ENCODE measurements at regions not wholly inside any gene's neighbourhood (a gene's known extent, or its start where the extent isn't known, plus 50 kb on each side); places are given as distances from the start of the nearest gene placed in this dataset.
"Not testable (repeated sequence)": the region's sequence is repeated elsewhere in the genome, so short reads cannot be mapped to it uniquely, and the experiment has no call there.

DNA sequence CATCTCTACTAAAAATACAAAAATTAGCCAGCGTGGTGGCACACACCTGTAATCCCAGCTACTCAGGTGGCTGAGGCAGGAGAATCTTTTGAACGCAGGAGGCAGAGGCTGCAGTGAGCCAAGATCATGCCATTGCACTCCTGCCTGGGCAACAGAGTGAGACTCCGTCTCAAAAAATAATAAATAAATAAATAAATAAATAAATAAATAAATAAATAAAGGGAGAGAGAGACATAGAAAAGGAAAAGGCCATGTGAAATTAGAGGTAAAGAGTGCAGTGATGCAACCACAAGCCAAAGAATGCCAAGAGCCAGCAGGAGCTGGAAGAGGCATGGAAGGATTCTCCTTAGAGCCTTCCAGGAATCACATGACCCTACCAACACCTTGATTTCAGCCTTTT is 107.0 kb upstream of the SRSF6 start:
- CTCF ChIA-PET; H3K27me3 ChIP-seq (replicated peaks in 1 of 2; ENCODE audit: control insufficient read depth in 2 of 2, insufficient read depth in 2 of 2, low read length in 1 of 2); BruUV-seq (replicated peaks); SMC1A ChIA-PET (ENCODE audit: uncharacterized antibody, unreplicated experiment); H3K79me2 ChIP-seq (ENCODE audit: control insufficient read depth, insufficient read depth, low read length); H2AFZ ChIP-seq (ENCODE audit: control insufficient read depth, low read depth, low read length); H4K20me1 ChIP-seq (ENCODE audit: control insufficient read depth, insufficient read depth); H3K36me3 ChIP-seq (ENCODE audit: control insufficient read depth in 2 of 2, insufficient read depth in 2 of 2, low read length in 1 of 2); H3K4me3 ChIP-seq; H3K4me1 ChIP-seq (ENCODE audit: control insufficient read depth, insufficient read depth, low read length); H3K4me2 ChIP-seq (ENCODE audit: control insufficient read depth, insufficient read depth); DNase-seq (ENCODE audit: low read depth, low spot score); H3K9me3 ChIP-seq (replicated peaks; ENCODE audit: control insufficient read depth, insufficient read depth, low read length); intact Hi-C loops (cut with micrococcal nuclease; ENCODE audit: unreplicated experiment); FAIRE-seq; RAD21 ChIA-PET (ENCODE audit: unreplicated experiment); ATAC-seq; in situ Hi-C loops (cut with MboI); H3K27ac ChIP-seq (ENCODE audit: control insufficient read depth, insufficient read depth); H3K9ac ChIP-seq (ENCODE audit: control insufficient read depth, insufficient read depth, low read length); POLR2A ChIA-PET: not testable (repeated sequence)
- 30% methylated on average over 3 of the region's 3 CpGs for WGBS (ENCODE audit: insufficient coverage, insufficient replicate concordance, low lambda C conversion rate, missing lambda C conversion rate)

DNA sequence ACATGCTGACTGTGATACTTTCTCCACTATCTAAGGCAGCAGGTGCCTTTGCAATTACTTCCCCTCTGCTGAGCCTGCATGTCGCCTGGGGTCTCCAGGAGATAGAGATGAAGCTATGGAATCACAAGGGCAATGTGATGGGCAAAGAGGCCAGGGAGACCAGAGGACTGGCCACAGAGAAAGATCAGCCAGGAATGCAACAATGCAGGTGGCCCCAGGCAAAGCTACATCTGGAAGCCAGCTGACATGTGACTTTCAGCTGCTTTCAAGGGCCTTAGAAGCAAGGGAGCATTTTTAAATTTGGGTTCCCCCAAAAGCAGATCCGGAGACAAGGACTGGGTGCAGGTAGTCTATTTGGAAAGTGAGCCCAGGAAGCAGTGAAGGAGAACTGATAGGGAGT is 107.9 kb upstream of the SRSF6 start:
- Histone ChIP-seq H3K27ac (ENCODE audit: control insufficient read depth, insufficient read depth) (no peak overlapping the region), H3K9me3 (replicated peaks; ENCODE audit: control insufficient read depth, insufficient read depth, low read length) (no peaks in the 10 kb centered on the region), H3K4me3 (no peak overlapping the region), H3K79me2 (ENCODE audit: control insufficient read depth, insufficient read depth, low read length) (no peaks in the 10 kb centered on the region), H3K9ac (ENCODE audit: control insufficient read depth, insufficient read depth, low read length) (no peak overlapping the region), H4K20me1 (ENCODE audit: control insufficient read depth, insufficient read depth) (no peaks in the 10 kb centered on the region), H3K36me3 (ENCODE audit: control insufficient read depth in 2 of 2, insufficient read depth in 2 of 2, low read length in 1 of 2) (no peaks in the 10 kb centered on the region), H2AFZ (ENCODE audit: control insufficient read depth, low read depth, low read length) (no peak overlapping the region), H3K27me3 (replicated peaks in 1 of 2; ENCODE audit: control insufficient read depth in 2 of 2, insufficient read depth in 2 of 2, low read length in 1 of 2) (no peaks in the 10 kb centered on the region; a peak in 2 of 4 replicates), H3K4me1 (ENCODE audit: control insufficient read depth, insufficient read depth, low read length) (no peaks in the 10 kb centered on the region), H3K4me2 (ENCODE audit: control insufficient read depth, insufficient read depth) (no peak overlapping the region)
- ChIA-PET SMC1A (ENCODE audit: uncharacterized antibody, unreplicated experiment) (no interaction called here), RAD21 (ENCODE audit: unreplicated experiment) (no interaction called here), CTCF (no interaction called here), POLR2A (no interaction called here)
- intact Hi-C loops (cut with micrococcal nuclease; ENCODE audit: unreplicated experiment) (no loop called here), in situ Hi-C loops (cut with MboI) (no loop called here)
- 15% methylated on average over 2 of the region's 2 CpGs for WGBS (ENCODE audit: insufficient coverage, insufficient replicate concordance, low lambda C conversion rate, missing lambda C conversion rate)
- BruUV-seq (replicated peaks), result no TSS peak
- ATAC-seq (no peak), DNase-seq (ENCODE audit: low read depth, low spot score) (no peak), FAIRE-seq (no peak)
- TF ChIP-seq CREB1 (IDR thresholded peaks at IDR 0.05; ENCODE audit: low read depth) (no peak), JUND (IDR thresholded peaks at IDR 0.05; ENCODE audit: low read depth, low read length) (no peak), MXI1 (IDR thresholded peaks at IDR 0.05; ENCODE audit: low read depth, low read length) (no peak), EED (IDR thresholded peaks at IDR 0.05; ENCODE audit: low read depth) (no peak), BHLHE40 (IDR thresholded peaks at IDR 0.05; ENCODE audit: borderline replicate concordance in 1 of 2, low read depth in 2 of 2, low read length in 1 of 2) (no peak), RBBP5 (conservative IDR thresholded peaks at IDR 0.05) (no peak), EZH2 (IDR thresholded peaks at IDR 0.05; ENCODE audit: borderline replicate concordance, control insufficient read depth, low read depth, low read length) (no peak), LARP7 (IDR thresholded peaks at IDR 0.05) (no peak), TCF12 (IDR thresholded peaks at IDR 0.05; ENCODE audit: low read depth, low read length) (no peak), HDAC2 (IDR thresholded peaks at IDR 0.05) (no peak), BMI1 (IDR thresholded peaks at IDR 0.05; ENCODE audit: borderline replicate concordance) (no peak), NFYA (IDR thresholded peaks at IDR 0.05; ENCODE audit: borderline replicate concordance, low read depth, low read length) (no peak), NR2F1 (conservative IDR thresholded peaks at IDR 0.05) (no peak), NFXL1 (IDR thresholded peaks at IDR 0.05; ENCODE audit: borderline replicate concordance) (no peak), NRF1 (conservative IDR thresholded peaks at IDR 0.05; ENCODE audit: low read depth, low read length) (no peak), SRF (IDR thresholded peaks at IDR 0.05; ENCODE audit: low read depth in 2 of 2, low read length in 2 of 2) (no peak), NR2C1 (IDR thresholded peaks at IDR 0.05) (no peak)
- TF ChIP-seq, protein P1, sequence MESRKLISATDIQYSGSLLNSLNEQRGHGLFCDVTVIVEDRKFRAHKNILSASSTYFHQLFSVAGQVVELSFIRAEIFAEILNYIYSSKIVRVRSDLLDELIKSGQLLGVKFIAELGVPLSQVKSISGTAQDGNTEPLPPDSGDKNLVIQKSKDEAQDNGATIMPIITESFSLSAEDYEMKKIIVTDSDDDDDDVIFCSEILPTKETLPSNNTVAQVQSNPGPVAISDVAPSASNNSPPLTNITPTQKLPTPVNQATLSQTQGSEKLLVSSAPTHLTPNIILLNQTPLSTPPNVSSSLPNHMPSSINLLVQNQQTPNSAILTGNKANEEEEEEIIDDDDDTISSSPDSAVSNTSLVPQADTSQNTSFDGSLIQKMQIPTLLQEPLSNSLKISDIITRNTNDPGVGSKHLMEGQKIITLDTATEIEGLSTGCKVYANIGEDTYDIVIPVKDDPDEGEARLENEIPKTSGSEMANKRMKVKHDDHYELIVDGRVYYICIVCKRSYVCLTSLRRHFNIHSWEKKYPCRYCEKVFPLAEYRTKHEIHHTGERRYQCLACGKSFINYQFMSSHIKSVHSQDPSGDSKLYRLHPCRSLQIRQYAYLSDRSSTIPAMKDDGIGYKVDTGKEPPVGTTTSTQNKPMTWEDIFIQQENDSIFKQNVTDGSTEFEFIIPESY (IDR thresholded peaks at IDR 0.05), result no peak
- TF ChIP-seq, protein P2, sequence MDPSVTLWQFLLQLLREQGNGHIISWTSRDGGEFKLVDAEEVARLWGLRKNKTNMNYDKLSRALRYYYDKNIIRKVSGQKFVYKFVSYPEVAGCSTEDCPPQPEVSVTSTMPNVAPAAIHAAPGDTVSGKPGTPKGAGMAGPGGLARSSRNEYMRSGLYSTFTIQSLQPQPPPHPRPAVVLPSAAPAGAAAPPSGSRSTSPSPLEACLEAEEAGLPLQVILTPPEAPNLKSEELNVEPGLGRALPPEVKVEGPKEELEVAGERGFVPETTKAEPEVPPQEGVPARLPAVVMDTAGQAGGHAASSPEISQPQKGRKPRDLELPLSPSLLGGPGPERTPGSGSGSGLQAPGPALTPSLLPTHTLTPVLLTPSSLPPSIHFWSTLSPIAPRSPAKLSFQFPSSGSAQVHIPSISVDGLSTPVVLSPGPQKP (IDR thresholded peaks at IDR 0.05; ENCODE audit: low read depth, low read length), result no peak

All from GM12878 (cell line).